ENCODE measurements at regions not wholly inside any gene's neighbourhood (a gene's known extent, or its start where the extent isn't known, plus 50 kb on each side); places are given as distances from the start of the nearest gene placed in this dataset.

DNA sequence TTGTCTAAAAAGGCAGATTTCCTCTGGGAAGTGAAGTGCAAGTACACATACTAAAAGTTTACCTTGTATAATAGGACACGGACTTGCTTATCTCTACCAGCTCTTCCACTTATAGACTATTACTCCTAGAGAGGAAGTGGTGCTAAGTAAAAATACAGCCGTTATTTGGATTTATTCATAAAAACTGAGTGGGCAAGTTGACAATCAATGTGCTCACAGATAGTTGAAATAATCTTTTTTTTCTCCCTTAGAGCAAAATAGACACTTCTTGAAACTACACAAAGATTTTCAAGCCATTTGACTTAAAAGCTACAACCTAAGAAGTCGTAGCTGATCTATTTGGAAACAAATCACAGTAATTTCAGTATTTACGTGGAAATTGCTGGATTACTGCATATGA, 2584.7 kb upstream of the PCDH20 start:
- TF ChIP-seq, protein P1, sequence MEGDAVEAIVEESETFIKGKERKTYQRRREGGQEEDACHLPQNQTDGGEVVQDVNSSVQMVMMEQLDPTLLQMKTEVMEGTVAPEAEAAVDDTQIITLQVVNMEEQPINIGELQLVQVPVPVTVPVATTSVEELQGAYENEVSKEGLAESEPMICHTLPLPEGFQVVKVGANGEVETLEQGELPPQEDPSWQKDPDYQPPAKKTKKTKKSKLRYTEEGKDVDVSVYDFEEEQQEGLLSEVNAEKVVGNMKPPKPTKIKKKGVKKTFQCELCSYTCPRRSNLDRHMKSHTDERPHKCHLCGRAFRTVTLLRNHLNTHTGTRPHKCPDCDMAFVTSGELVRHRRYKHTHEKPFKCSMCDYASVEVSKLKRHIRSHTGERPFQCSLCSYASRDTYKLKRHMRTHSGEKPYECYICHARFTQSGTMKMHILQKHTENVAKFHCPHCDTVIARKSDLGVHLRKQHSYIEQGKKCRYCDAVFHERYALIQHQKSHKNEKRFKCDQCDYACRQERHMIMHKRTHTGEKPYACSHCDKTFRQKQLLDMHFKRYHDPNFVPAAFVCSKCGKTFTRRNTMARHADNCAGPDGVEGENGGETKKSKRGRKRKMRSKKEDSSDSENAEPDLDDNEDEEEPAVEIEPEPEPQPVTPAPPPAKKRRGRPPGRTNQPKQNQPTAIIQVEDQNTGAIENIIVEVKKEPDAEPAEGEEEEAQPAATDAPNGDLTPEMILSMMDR (conservative IDR thresholded peaks at IDR 0.05) = no peak
- no peak for TF ChIP-seq ZFX (IDR thresholded peaks at IDR 0.05)

Data from C4-2B (cell line).